NCI-H1436 (cell line): ENCODE measurements at regions not wholly inside any gene's neighbourhood (a gene's known extent, or its start where the extent isn't known, plus 50 kb on each side); places are given as distances from the start of the nearest gene placed in this dataset.

Source experiments
- DNase-seq: peaks from one replicate; lab custom pipeline; 2025; lab: John Stamatoyannopoulos, UW

GRCh38 chr12:67148265-67148664 is 120.9 kb upstream of the CAND1 start:
- no peak for DNase-seq

- DNase-seq, result no peak
These were observed 117.3 kb upstream of the CAND1 start for GRCh38 chr12:67151886-67152285.

GRCh38 chr12:67152451-67152850 is 116.7 kb upstream of the CAND1 start:
- DNase-seq, result no peak

GRCh38 chr12:67154901-67155300 is 114.3 kb upstream of the CAND1 start:
- no peak for DNase-seq

- no peak for DNase-seq
These were observed 113.3 kb upstream of the CAND1 start for GRCh38 chr12:67155863-67156262.

- no peak for DNase-seq
These were observed 107.7 kb upstream of the CAND1 start for GRCh38 chr12:67161322-67161918.

GRCh38 chr12:67173258-67173657 is 95.9 kb upstream of the CAND1 start:
- DNase-seq, result no peak

- DNase-seq, result no peak
These were observed 86.6 kb upstream of the CAND1 start for GRCh38 chr12:67182551-67182950.

- no peak for DNase-seq
These were observed 75.5 kb upstream of the CAND1 start for GRCh38 chr12:67193704-67194103.

GRCh38 chr12:67200386-67200785 is 68.8 kb upstream of the CAND1 start:
- no peak for DNase-seq

GRCh38 chr12:67202011-67202677 is 67.0 kb upstream of the CAND1 start:
- no peak for DNase-seq

GRCh38 chr12:67202678-67203012 is 66.5 kb upstream of the CAND1 start:
- no peak for DNase-seq

GRCh38 chr12:67208281-67209067 is 60.7 kb upstream of the CAND1 start:
- no peak for DNase-seq

GRCh38 chr12:67211029-67211428 is 58.1 kb upstream of the CAND1 start:
- DNase-seq, result no peak

GRCh38 chr12:67211494-67211893 is 57.7 kb upstream of the CAND1 start:
- no peak for DNase-seq

- DNase-seq, result no peak
These were observed 51.5 kb upstream of the CAND1 start for GRCh38 chr12:67217647-67218046.
